Cerebellar cortex (tissue), 1 donor: ENCODE measurements at regions not wholly inside any gene's neighbourhood (a gene's known extent, or its start where the extent isn't known, plus 50 kb on each side); places are given as distances from the start of the nearest gene placed in this dataset.

ENCODE experiments used
- DNase-seq: peaks from one replicate; pipeline ENCODE4 v3.0.0-alpha.2; 2015; ENCODE audit warnings: low spot score

DNA sequence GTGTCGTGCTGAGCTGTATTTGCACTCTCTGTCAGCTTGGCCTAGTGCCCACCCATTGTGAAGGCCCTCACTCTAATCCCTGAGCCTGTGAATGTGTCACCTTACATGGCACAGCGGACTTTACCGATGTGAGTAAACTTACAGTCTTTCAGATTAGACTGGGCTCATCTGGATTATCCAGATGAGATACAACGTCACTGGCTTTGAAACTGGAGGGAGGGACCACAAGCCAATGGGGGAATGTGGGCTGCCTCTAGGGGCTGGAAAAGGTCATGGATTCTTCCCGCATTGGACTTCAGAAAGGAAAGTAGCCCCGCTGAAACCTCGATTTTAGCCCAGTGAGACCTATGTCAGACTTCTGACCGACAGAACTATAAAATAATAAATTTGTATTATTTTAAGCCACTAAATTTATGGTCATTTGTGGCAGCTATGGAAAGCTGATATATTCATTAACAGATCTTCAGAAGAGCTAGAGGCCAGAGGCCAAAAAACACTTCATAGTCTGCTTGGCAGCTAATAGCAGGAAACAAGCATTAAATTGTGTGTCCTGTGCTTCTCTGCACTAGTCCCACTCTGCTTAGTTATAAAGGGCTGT, 139.0 kb upstream of the GAS1 start:
- no peak for DNase-seq

DNA sequence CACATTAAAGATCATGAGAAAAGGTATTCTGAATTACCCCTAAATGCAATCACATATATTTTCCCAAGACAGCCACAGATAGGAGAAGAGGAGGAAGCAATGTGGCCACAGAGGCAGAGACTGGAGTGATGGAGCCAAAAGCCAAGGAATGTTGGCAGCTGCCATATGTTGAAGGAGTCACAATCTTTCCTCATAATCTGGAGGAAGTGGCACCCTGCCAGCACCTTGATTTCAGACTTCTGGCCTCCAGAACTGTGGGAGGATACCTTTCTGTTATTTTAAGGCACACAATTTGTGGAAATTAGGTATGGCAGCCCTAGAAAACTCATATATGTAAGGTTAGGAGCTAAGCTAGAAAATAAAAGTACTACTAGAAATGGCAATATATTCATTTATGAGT, 139.9 kb upstream of the GAS1 start:
- DNase-seq, result no peak

DNA sequence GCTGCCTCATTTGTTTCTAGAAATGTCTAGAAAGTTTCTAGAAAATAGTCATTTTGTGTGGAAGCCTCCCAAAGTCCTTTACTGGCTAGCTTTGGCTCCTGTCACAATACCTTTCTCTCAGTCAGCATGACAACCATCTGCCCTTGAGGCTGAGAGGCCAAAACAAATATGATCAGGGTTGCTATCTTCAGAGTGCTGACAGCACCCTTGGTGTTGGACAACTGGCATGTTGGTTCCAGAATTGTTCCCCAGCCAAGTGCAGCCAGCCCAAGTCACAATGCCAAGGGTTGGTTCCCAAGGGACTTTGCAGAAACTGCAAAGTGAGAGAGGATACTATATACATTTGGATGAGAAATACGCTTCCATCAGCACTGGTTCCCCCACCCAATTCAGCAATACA, 140.9 kb upstream of the GAS1 start:
- no peak for DNase-seq

GRCh38 chr9:87088621-87089365, 141.5 kb upstream of the GAS1 start:
- no peak for DNase-seq

GRCh38 chr9:87089506-87089905, 142.2 kb upstream of the GAS1 start:
- DNase-seq, result no peak

DNA sequence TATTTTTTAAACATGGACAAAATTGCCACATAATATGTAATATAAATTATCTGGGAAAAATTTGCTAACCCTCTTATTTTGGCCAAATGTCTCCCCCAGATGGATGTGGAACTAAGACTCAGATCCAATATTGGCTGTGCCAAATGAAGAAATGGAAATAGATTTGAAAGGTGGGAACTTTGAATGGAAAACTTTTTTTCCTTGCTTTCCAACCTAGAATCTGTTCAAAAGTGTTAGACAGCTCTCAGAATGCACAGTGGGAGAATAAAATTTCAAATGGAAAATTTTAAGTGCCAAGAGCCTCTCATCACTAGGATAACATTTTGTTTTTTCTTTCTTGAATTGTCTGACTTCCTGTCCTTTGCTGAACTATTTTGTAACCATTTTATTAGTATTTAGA, 142.6 kb upstream of the GAS1 start:
- no peak for DNase-seq

DNA sequence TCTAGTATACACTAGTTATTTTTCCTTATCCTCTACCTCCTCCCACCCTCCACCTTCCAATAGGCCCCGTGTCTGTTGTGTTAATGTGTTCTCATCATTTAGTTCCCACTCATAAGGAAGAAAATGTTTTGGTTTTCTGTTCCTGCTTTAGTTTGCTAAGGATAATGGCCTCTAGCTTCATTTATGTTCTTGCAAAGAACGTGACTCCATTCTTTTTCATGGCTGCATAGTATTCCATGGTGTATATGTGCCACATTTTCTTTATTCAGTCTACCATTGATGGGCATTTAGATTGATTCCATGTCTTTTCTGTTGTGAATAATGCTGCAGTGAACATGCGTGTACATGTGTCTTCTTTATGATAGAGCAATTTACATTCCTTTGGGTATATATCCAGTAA, 146.5 kb upstream of the GAS1 start:
- no peak for DNase-seq

- no peak for DNase-seq
These were observed 148.6 kb upstream of the GAS1 start for GRCh38 chr9:87095951-87096350.

DNA sequence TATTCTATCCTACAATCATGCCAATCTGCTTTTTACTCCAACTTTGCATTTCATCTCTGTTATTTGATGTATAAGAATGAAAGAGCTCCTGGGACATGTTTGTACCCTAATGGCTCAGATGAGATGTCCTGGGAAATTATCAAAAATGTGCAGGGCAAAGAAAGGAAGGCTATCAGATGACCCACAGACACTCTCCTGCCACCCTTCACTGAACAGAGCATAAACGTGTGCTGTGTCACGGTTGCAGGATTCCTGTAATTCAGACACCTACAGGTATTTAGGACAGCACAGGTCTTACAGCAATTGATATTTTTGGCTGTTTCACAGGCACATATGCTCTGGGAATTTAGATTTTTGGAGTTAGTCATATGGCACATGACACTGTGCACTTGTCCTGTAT, 149.2 kb upstream of the GAS1 start:
- DNase-seq, result no peak

GRCh38 chr9:87097238-87097637, 149.9 kb upstream of the GAS1 start:
- no peak for DNase-seq

DNA sequence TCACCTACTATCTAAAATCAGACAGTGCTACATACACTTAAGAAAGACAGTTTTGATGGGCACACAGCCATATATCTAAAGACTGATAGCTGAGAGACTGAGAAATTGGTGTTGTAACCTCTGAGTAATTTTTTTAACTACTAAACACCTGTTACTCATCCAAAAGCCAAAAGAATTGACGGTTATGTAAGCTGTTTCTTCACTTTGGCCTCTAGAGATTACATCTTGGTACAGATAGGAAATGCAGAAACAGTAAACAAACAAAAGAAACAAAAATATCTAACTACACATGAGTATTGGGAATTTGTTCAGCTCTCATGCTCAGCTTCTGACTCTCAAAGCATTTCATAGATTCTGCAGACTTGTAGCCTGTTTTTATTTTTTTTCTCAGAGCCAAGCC, 152.1 kb upstream of the GAS1 start:
- no peak for DNase-seq

DNA sequence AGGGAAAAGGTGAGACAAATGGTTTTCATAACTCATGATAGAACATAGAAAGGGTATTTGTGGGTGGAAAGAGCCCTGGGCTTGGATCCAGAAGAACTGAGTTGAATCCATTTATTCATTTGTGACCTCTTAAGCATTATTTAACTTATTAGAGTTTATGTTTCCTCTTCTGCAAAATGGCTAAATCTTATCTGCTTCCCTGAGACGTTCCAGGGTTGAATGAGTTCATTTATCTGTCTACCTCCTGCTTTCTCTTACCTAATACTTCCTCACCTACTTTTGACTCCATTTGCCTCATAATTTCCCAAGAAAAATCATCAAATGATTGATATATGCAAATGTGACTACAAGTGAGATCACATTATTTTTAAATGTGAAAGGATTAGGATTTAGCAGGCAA, 152.7 kb upstream of the GAS1 start:
- DNase-seq, result no peak

DNA sequence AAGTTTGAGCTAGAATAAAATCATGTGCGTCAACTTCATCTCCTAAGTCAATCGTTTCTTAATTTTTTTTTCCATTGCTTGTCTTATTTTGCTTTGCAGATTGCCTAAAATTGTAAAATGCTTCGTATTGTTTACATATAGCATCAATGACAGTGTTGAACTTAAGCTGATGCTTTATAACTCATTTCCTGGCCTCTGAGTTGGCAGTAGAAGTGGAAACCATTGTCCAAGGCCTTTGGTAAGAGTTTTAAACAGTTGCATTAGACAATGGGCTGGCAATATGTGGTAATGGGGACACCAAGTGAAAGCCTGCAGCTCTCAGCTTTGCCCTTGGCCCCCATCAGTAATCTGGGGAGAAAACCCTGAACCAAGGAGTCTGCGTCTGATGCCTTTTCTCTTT, 154.8 kb upstream of the GAS1 start:
- no peak for DNase-seq

GRCh38 chr9:87107072-87107471, 159.8 kb upstream of the GAS1 start:
- DNase-seq, result no peak

DNA sequence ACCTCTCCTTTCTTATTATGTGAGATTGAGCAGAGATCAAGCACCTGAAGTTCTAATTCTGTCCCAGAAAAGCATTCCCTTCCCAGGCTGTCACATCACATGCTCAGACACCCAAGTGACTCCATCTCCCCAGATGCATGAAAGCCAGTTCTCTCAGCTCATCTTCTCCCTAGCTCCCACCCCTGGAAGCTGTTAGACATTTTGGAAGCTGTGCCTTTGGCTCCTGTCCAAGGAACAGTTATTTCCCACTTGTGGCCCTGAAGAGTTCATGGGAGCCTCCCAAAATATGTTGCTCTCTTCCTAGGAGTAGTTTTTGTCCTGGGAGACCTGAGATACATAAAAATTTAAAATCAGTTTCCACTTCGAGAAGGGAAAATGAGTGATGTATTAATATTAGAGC, 161.4 kb upstream of the GAS1 start:
- no peak for DNase-seq

DNA sequence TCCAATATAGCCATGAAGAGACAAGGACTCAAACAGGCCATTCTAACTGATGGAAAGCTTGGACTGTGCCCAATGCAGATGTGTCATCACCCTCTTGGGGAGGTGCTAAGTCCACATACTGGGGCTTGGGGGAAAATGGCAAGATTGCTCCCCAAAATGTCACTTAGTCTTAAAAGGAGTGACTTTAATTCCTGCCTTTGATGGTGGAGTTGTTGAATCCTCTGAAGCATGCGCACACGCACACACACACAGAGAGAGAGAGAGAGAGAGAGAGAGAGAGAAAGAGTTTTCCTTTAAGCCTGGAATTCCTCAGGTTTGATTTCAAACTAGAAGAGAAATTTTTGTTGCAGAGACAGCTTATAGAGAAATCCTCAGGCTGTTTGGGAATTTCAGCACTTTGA, 161.9 kb upstream of the GAS1 start:
- DNase-seq, result no peak

- no peak for DNase-seq
These were observed 162.5 kb upstream of the GAS1 start for GRCh38 chr9:87109851-87110250.

DNA sequence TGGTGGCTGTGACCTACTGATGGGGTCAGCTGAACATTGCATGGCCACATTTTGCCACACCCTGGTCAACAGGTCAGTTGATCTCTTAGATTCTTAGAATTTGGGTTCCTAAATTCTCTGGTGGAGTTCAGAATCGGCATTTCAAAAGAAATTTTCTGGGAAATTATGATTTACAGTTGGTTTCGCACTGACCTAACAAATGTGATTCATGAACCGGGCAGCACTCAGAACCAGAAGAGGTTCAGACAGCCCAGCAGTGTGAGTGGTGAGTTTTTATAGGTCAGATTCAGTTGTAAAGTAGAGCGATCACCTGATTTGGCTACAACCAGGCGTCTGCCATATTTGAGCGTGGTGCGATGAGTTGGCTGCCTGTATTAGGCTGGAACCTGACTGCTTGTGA, 163.7 kb upstream of the GAS1 start:
- DNase-seq, result no peak

DNA sequence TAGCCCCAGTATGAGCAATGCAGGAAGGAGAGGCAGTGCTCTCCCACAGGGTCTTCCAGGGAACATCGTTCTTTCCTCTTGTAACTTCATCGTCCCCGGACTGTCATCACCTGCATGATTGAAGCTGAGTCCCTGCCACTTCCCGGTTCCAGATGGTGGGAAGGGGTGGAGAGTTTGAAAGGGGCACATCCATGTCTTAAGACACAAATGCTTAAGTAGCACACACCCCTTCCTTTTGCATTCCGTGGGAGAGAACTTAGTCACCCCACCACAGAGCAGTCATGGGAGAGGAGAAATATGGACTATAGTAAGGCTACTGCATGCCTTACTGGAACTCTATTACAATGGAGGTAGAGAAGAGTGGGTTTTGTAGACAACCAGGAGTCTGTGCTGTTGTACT, 165.3 kb upstream of the GAS1 start:
- DNase-seq, result no peak

GRCh38 chr9:87113874-87114273, 166.6 kb upstream of the GAS1 start:
- DNase-seq, result no peak

DNA sequence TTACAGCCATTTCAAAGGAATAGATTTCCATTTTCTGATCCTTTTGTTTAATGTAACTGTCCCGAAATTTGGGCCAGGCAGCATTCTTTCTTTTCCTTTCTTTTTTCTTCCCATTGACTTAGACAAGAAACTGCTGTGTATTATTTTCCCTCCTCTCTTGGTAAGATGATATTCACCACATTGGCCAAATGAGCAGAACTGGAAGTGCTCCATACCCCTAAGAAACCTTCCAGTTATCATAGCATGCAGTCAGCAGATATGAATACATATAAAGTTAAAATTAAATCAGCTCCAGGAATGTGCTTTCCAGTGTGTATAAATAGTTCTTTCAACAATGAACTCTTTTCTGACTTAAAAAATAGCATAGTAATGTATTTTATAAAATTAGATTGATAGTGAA, 168.5 kb upstream of the GAS1 start:
- no peak for DNase-seq

DNA sequence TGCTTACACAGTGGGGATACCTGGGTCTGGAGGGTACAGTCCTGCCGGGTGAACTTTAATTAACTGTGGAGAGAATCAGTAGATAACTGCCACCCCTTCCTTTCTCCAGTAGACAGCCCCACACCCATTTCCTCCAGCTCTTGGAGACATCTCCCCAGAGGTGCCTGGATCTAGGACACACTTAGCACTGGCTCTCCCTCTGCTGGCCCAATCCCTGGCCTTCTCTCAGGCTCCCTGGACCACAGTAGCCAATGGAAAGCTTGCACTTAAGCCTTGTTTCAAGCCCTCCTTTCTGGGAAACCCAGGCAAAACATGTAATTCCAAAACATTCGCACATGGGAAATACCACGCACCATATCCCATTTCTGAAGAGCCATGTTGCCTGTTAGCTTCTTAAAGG, 169.2 kb upstream of the GAS1 start:
- DNase-seq, result no peak

GRCh38 chr9:87118594-87118993, 171.3 kb upstream of the GAS1 start:
- DNase-seq, result no peak

- DNase-seq, result no peak
These were observed 172.1 kb upstream of the GAS1 start for GRCh38 chr9:87119328-87119881.
